ENCODE measurements at regions not wholly inside any gene's neighbourhood (a gene's known extent, or its start where the extent isn't known, plus 50 kb on each side); places are given as distances from the start of the nearest gene placed in this dataset.
A peak's percentile ranks its signal among the peaks of the same experiment; 100 is the strongest.
"Not testable (repeated sequence)": the region's sequence is repeated elsewhere in the genome, so short reads cannot be mapped to it uniquely, and the experiment has no call there.

- FAIRE-seq = no peak
- Histone ChIP-seq H3K27me3 (ENCODE audit: control insufficient read depth in 3 of 3, insufficient read depth in 3 of 3, low read length in 3 of 3) (peaks cover 0 to under 1% (median 0%) of the 10 kb centered on the region in 3 donors), H3K36me3 (ENCODE audit: control insufficient read depth in 3 of 3, insufficient read depth in 2 of 3, low read depth in 1 of 3, low read length in 3 of 3) (no peaks in the 10 kb centered on the region), H3K27ac (ENCODE audit: low read depth in 1 of 3, low read length in 2 of 3) (peak overlapping the region in 2 of 3 donors; percentile 33 to 35), H3K4me3 (ENCODE audit: low read depth in 1 of 3, low read length in 3 of 3) (peak overlapping the region in 1 of 3 donors; percentile 4), H3K9me3 (ENCODE audit: control insufficient read depth in 2 of 2, insufficient read depth in 1 of 2, low read depth in 1 of 2, low read length in 1 of 2) (no peaks in the 10 kb centered on the region), H3K4me1 (ENCODE audit: control insufficient read depth in 3 of 3, insufficient read depth in 2 of 3, low read depth in 1 of 3, low read length in 2 of 3) (peaks cover 0 to 12% (median 3%) of the 10 kb centered on the region in 3 donors)
- no peak for DNase-seq
- WGBS, 3 donors = 79 to 93% (median 91%) methylated on average over 2 of the region's 2 CpGs
Observed at GRCh38 chr14:22497144-22497423, 91.9 kb downstream of the DAD1 start.

- H3K27ac ChIP-seq (ENCODE audit: low read depth in 1 of 3, low read length in 2 of 3) = peak overlapping the region in 1 of 3 donors; percentile 15
- peaks cover 0 to 5% (median 0%) of the 10 kb centered on the region in 3 donors for H3K27me3 ChIP-seq (ENCODE audit: control insufficient read depth in 3 of 3, insufficient read depth in 3 of 3, low read length in 3 of 3)
- no peak for DNase-seq
- no peaks in the 10 kb centered on the region for H3K9me3 ChIP-seq (ENCODE audit: control insufficient read depth in 2 of 2, insufficient read depth in 1 of 2, low read depth in 1 of 2, low read length in 1 of 2)
- no peak overlapping the region for H3K4me3 ChIP-seq (ENCODE audit: low read depth in 1 of 3, low read length in 3 of 3)
- FAIRE-seq = no peak
- 15 to 61% (median 31%) methylated on average over 5 of the region's 5 CpGs for WGBS, 3 donors
- H3K4me1 ChIP-seq (ENCODE audit: control insufficient read depth in 3 of 3, insufficient read depth in 2 of 3, low read depth in 1 of 3, low read length in 2 of 3) = peaks cover 0 to 12% (median 3%) of the 10 kb centered on the region in 3 donors
- H3K36me3 ChIP-seq (ENCODE audit: control insufficient read depth in 3 of 3, insufficient read depth in 2 of 3, low read depth in 1 of 3, low read length in 3 of 3) = no peaks in the 10 kb centered on the region
Observed at GRCh38 chr14:22494486-22495135, 94.4 kb downstream of the DAD1 start.

GRCh38 chr14:22493753-22494152 is 95.3 kb downstream of the DAD1 start:
- Histone ChIP-seq H3K4me1 (ENCODE audit: control insufficient read depth in 3 of 3, insufficient read depth in 2 of 3, low read depth in 1 of 3, low read length in 2 of 3) (peaks cover 0 to 11% (median 3%) of the 10 kb centered on the region in 3 donors), H3K36me3 (ENCODE audit: control insufficient read depth in 3 of 3, insufficient read depth in 2 of 3, low read depth in 1 of 3, low read length in 3 of 3) (no peaks in the 10 kb centered on the region), H3K27me3 (ENCODE audit: control insufficient read depth in 3 of 3, insufficient read depth in 3 of 3, low read length in 3 of 3) (peaks cover 0 to 5% (median 0%) of the 10 kb centered on the region in 3 donors), H3K4me3 (ENCODE audit: low read depth in 1 of 3, low read length in 3 of 3) (no peak overlapping the region), H3K9me3 (ENCODE audit: control insufficient read depth in 2 of 2, insufficient read depth in 1 of 2, low read depth in 1 of 2, low read length in 1 of 2) (no peaks in the 10 kb centered on the region), H3K27ac (ENCODE audit: low read depth in 1 of 3, low read length in 2 of 3) (peak overlapping the region in 2 of 3 donors; percentile 2 to 25)
- DNase-seq (no peak), FAIRE-seq (no peak)
- WGBS, 3 donors = 80 to 89% (median 82%) methylated on average over 2 of the region's 2 CpGs

GRCh38 chr14:22492622-22493542 is 96.1 kb downstream of the DAD1 start:
- no peak for FAIRE-seq
- Histone ChIP-seq H3K9me3 (ENCODE audit: control insufficient read depth in 2 of 2, insufficient read depth in 1 of 2, low read depth in 1 of 2, low read length in 1 of 2) (no peaks in the 10 kb centered on the region), H3K27ac (ENCODE audit: low read depth in 1 of 3, low read length in 2 of 3) (no peak overlapping the region), H3K4me3 (ENCODE audit: low read depth in 1 of 3, low read length in 3 of 3) (no peak overlapping the region), H3K4me1 (ENCODE audit: control insufficient read depth in 3 of 3, insufficient read depth in 2 of 3, low read depth in 1 of 3, low read length in 2 of 3) (peaks cover 0 to 6% (median 3%) of the 10 kb centered on the region in 3 donors), H3K36me3 (ENCODE audit: control insufficient read depth in 3 of 3, insufficient read depth in 2 of 3, low read depth in 1 of 3, low read length in 3 of 3) (no peaks in the 10 kb centered on the region), H3K27me3 (ENCODE audit: control insufficient read depth in 3 of 3, insufficient read depth in 3 of 3, low read length in 3 of 3) (peaks cover 0 to 5% (median 0%) of the 10 kb centered on the region in 3 donors)
- DNase-seq = no peak
- 78 to 88% (median 84%) methylated on average over 15 of the region's 15 CpGs for WGBS, 3 donors

GRCh38 chr14:22491683-22492621 is 97.1 kb downstream of the DAD1 start:
- H3K4me3 ChIP-seq (ENCODE audit: low read depth in 1 of 3, low read length in 3 of 3) = no peak overlapping the region
- no peaks in the 10 kb centered on the region for H3K36me3 ChIP-seq (ENCODE audit: control insufficient read depth in 3 of 3, insufficient read depth in 2 of 3, low read depth in 1 of 3, low read length in 3 of 3)
- peaks cover 0 to 5% (median 0%) of the 10 kb centered on the region in 3 donors for H3K27me3 ChIP-seq (ENCODE audit: control insufficient read depth in 3 of 3, insufficient read depth in 3 of 3, low read length in 3 of 3)
- H3K4me1 ChIP-seq (ENCODE audit: control insufficient read depth in 3 of 3, insufficient read depth in 2 of 3, low read depth in 1 of 3, low read length in 2 of 3) = no peaks in the 10 kb centered on the region
- FAIRE-seq (no peak), DNase-seq (no peak)
- H3K9me3 ChIP-seq (ENCODE audit: control insufficient read depth in 2 of 2, insufficient read depth in 1 of 2, low read depth in 1 of 2, low read length in 1 of 2) = no peaks in the 10 kb centered on the region
- H3K27ac ChIP-seq (ENCODE audit: low read depth in 1 of 3, low read length in 2 of 3) = no peak overlapping the region
- WGBS, 3 donors = 58 to 88% (median 79%) methylated on average over 11 of the region's 11 CpGs

- not testable (repeated sequence) for H3K27ac ChIP-seq (ENCODE audit: low read depth in 1 of 3, low read length in 2 of 3); H3K4me3 ChIP-seq (ENCODE audit: low read depth in 1 of 3, low read length in 3 of 3); H3K4me1 ChIP-seq (ENCODE audit: control insufficient read depth in 3 of 3, insufficient read depth in 2 of 3, low read depth in 1 of 3, low read length in 2 of 3); DNase-seq; H3K36me3 ChIP-seq (ENCODE audit: control insufficient read depth in 3 of 3, insufficient read depth in 2 of 3, low read depth in 1 of 3, low read length in 3 of 3); H3K27me3 ChIP-seq (ENCODE audit: control insufficient read depth in 3 of 3, insufficient read depth in 3 of 3, low read length in 3 of 3); H3K9me3 ChIP-seq (ENCODE audit: control insufficient read depth in 2 of 2, insufficient read depth in 1 of 2, low read depth in 1 of 2, low read length in 1 of 2); FAIRE-seq
- WGBS, 3 donors = 67% methylated on average over 1 of the region's 3 CpGs; no CpG with 5 or more reads in 2 of the 3 donors
Observed at GRCh38 chr14:22491053-22491452, 98.0 kb downstream of the DAD1 start.

GRCh38 chr14:22489957-22490950 is 98.8 kb downstream of the DAD1 start:
- Histone ChIP-seq H3K4me1 (ENCODE audit: control insufficient read depth in 3 of 3, insufficient read depth in 2 of 3, low read depth in 1 of 3, low read length in 2 of 3) (no peaks in the 10 kb centered on the region), H3K27ac (ENCODE audit: low read depth in 1 of 3, low read length in 2 of 3) (no peak overlapping the region), H3K36me3 (ENCODE audit: control insufficient read depth in 3 of 3, insufficient read depth in 2 of 3, low read depth in 1 of 3, low read length in 3 of 3) (no peaks in the 10 kb centered on the region), H3K27me3 (ENCODE audit: control insufficient read depth in 3 of 3, insufficient read depth in 3 of 3, low read length in 3 of 3) (peaks cover 0 to 5% (median 0%) of the 10 kb centered on the region in 3 donors), H3K9me3 (ENCODE audit: control insufficient read depth in 2 of 2, insufficient read depth in 1 of 2, low read depth in 1 of 2, low read length in 1 of 2) (no peaks in the 10 kb centered on the region), H3K4me3 (ENCODE audit: low read depth in 1 of 3, low read length in 3 of 3) (no peak overlapping the region)
- DNase-seq (no peak), FAIRE-seq (no peak)
- WGBS, 3 donors = 75 to 82% (median 81%) methylated on average over 9 of the region's 9 CpGs
